Ishikawa (cell line): ENCODE measurements at regions not wholly inside any gene's neighbourhood (a gene's known extent, or its start where the extent isn't known, plus 50 kb on each side); places are given as distances from the start of the nearest gene placed in this dataset.

Experiments used
- CEBPB ChIP-seq: IDR thresholded peaks from 2 replicates; pipeline ENCODE4 v1.6.1; 2012
- CREB1 ChIP-seq: IDR thresholded peaks from 2 replicates; pipeline ENCODE4 v1.6.1; 2012; ENCODE audit warnings: low read depth
- EGR1 ChIP-seq: IDR thresholded peaks from 2 replicates; pipeline ENCODE4 v1.6.1; 2012
- EP300 ChIP-seq: IDR thresholded peaks from 2 replicates; pipeline ENCODE4 v1.6.1; 2012; ENCODE audit warnings: borderline replicate concordance
- FOXM1 ChIP-seq: IDR thresholded peaks from 2 replicates; pipeline ENCODE4 v1.6.1; 2012; ENCODE audit warnings: low read depth, borderline replicate concordance
- MAX ChIP-seq: IDR thresholded peaks from 2 replicates; pipeline ENCODE4 v1.6.1; 2012
- NFIC ChIP-seq: IDR thresholded peaks from 2 replicates; pipeline ENCODE4 v1.6.1; 2012
- RAD21 ChIP-seq: IDR thresholded peaks from 2 replicates; pipeline ENCODE4 v1.6.1; 2012; ENCODE audit warnings: low read depth
- REST ChIP-seq: IDR thresholded peaks from 2 replicates; pipeline ENCODE4 v1.6.1; 2012; ENCODE audit warnings: low read depth, mild to moderate bottlenecking
- TAF1 ChIP-seq: IDR thresholded peaks from 2 replicates; pipeline ENCODE4 v1.6.1; 2012; ENCODE audit warnings: low read depth, mild to moderate bottlenecking
- TCF12 ChIP-seq: IDR thresholded peaks from 2 replicates; pipeline ENCODE4 v1.6.1; 2012; ENCODE audit warnings: low read depth
- TEAD4 ChIP-seq: IDR thresholded peaks from 2 replicates; pipeline ENCODE4 v1.6.1; 2012
- USF1 ChIP-seq: IDR thresholded peaks from 2 replicates; pipeline ENCODE4 v1.6.1; 2012
- YY1 ChIP-seq: IDR thresholded peaks from 2 replicates; pipeline ENCODE4 v1.6.1; 2012; ENCODE audit warnings: low read depth
- ZBTB7A ChIP-seq: IDR thresholded peaks from 2 replicates; pipeline ENCODE4 v1.6.1; 2012; ENCODE audit warnings: low read depth

- no peak for TF ChIP-seq TEAD4
- TF ChIP-seq FOXM1 = no peak
- TF ChIP-seq CREB1 = no peak
- TF ChIP-seq TCF12 = no peak
- TF ChIP-seq MAX = no peak
- no peak for TF ChIP-seq RAD21
- TF ChIP-seq NFIC = no peak
- TF ChIP-seq EGR1 = no peak
- TF ChIP-seq YY1 = no peak
- TF ChIP-seq REST = no peak
- TF ChIP-seq CEBPB = no peak
- TF ChIP-seq EP300 = no peak
- no peak for TF ChIP-seq TAF1
- TF ChIP-seq USF1 = no peak
Measured at GRCh38 chr1:105724286-105724685, 1332.2 kb upstream of the PRMT6 start.

- TF ChIP-seq MAX (no peak), TCF12 (no peak), YY1 (no peak), RAD21 (no peak), CEBPB (no peak), ZBTB7A (no peak), FOXM1 (no peak), TAF1 (no peak), TEAD4 (no peak), NFIC (no peak), EGR1 (no peak), EP300 (no peak), REST (no peak), CREB1 (no peak), USF1 (no peak)
Measured at GRCh38 chr1:105730701-105731100, 1325.8 kb upstream of the PRMT6 start.

GRCh38 chr1:105736349-105736748, 1320.1 kb upstream of the PRMT6 start:
- TF ChIP-seq RAD21 (no peak), YY1 (no peak), CEBPB (no peak), MAX (no peak), EP300 (no peak), CREB1 (no peak), FOXM1 (no peak), ZBTB7A (no peak), TAF1 (no peak), REST (no peak), USF1 (no peak), TEAD4 (no peak), TCF12 (no peak), EGR1 (no peak), NFIC (no peak)

GRCh38 chr1:105779727-105780126, 1276.7 kb upstream of the PRMT6 start:
- no peak for TF ChIP-seq REST
- TF ChIP-seq MAX = no peak
- no peak for TF ChIP-seq TAF1
- no peak for TF ChIP-seq NFIC
- TF ChIP-seq USF1 = no peak
- TF ChIP-seq RAD21 = no peak
- TF ChIP-seq CREB1 = no peak
- no peak for TF ChIP-seq YY1
